Nephron (organoid): ENCODE measurements at regions not wholly inside any gene's neighbourhood (a gene's known extent, or its start where the extent isn't known, plus 50 kb on each side); places are given as distances from the start of the nearest gene placed in this dataset.

Experiments
- H3K27ac Mint-ChIP-seq, 3 experiments: 2 replicates each; pipeline ENCODE4 v1.8.0; 2020; ENCODE audit warnings: mixed read lengths in 3 of 3, mild to moderate bottlenecking in 2 of 3, moderate library complexity in 1 of 3
- H3K27me3 Mint-ChIP-seq: 2 replicates; pipeline ENCODE4 v1.8.0; 2021; ENCODE audit warnings: low read depth, mild to moderate bottlenecking, moderate library complexity, mixed read lengths
- H3K36me3 Mint-ChIP-seq: 2 replicates; pipeline ENCODE4 v1.8.0; 2020; ENCODE audit warnings: low read depth, mixed read lengths
- H3K4me1 Mint-ChIP-seq: 2 replicates; pipeline ENCODE4 v1.8.0; 2020; ENCODE audit warnings: mixed read lengths
- H3K4me3 Mint-ChIP-seq, 3 experiments: 2 replicates each; pipeline ENCODE4 v1.8.0; 2020; ENCODE audit warnings: mild to moderate bottlenecking in 3 of 3, mixed read lengths in 3 of 3, moderate library complexity in 2 of 3
- H3K9me3 Mint-ChIP-seq: 2 replicates; pipeline ENCODE4 v1.8.0; 2020; ENCODE audit warnings: mixed read lengths
- TF ChIP-seq, protein P1 (sequence below), 3 experiments: fragments of 200-600 bp; sonication (generic); IDR thresholded peaks; one replicate each; pipeline ENCODE4 v1.5.0; 2021; ENCODE audit warnings: antibody characterized with exemption in 3 of 3; ENCODE audit not compliant: unreplicated experiment in 3 of 3

DNA sequence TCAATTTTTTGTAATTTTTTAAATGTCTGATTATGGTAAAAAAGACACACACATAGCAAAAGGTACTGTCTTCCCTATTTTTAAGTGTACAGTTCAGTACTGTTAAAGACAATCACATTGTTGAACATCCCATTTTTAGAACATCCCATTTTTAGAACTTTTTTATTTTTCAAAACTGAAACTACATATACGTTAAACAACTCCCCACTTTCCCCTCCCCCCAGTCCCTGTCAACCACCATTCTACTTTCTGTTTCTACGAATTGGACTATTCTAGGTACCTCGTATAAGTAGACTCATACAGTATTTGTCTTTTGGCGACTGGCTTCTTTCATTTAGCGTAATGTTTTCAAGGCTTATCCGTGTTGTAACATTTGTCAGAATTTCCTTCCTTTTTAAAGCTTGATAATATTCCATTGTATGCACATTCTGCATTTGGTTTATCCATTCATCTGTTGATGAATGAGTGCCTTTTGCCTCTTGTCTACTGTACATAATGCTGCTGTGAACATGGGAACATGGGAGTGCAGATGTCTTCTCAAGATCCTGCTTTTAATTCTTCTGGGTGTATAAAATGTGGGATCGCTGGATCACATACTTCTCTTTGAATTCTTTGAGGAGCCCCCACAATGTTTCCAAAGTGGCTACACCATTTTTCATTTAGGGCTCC lies 154.0 kb downstream of the PIK3R1 start:
- H3K27ac Mint-ChIP-seq, result no peak overlapping the region
- peaks cover 5% of the 10 kb centered on the region for H3K36me3 Mint-ChIP-seq
- peaks cover 4% of the 10 kb centered on the region for H3K27me3 Mint-ChIP-seq
- H3K9me3 Mint-ChIP-seq, result peaks cover 9% of the 10 kb centered on the region
- TF ChIP-seq, protein P1, sequence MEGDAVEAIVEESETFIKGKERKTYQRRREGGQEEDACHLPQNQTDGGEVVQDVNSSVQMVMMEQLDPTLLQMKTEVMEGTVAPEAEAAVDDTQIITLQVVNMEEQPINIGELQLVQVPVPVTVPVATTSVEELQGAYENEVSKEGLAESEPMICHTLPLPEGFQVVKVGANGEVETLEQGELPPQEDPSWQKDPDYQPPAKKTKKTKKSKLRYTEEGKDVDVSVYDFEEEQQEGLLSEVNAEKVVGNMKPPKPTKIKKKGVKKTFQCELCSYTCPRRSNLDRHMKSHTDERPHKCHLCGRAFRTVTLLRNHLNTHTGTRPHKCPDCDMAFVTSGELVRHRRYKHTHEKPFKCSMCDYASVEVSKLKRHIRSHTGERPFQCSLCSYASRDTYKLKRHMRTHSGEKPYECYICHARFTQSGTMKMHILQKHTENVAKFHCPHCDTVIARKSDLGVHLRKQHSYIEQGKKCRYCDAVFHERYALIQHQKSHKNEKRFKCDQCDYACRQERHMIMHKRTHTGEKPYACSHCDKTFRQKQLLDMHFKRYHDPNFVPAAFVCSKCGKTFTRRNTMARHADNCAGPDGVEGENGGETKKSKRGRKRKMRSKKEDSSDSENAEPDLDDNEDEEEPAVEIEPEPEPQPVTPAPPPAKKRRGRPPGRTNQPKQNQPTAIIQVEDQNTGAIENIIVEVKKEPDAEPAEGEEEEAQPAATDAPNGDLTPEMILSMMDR (IDR thresholded peaks at IDR 0.05; ENCODE audit: unreplicated experiment in 3 of 3), result no peak
- no peak overlapping the region for H3K4me3 Mint-ChIP-seq
- peaks cover 6% of the 10 kb centered on the region for H3K4me1 Mint-ChIP-seq

DNA sequence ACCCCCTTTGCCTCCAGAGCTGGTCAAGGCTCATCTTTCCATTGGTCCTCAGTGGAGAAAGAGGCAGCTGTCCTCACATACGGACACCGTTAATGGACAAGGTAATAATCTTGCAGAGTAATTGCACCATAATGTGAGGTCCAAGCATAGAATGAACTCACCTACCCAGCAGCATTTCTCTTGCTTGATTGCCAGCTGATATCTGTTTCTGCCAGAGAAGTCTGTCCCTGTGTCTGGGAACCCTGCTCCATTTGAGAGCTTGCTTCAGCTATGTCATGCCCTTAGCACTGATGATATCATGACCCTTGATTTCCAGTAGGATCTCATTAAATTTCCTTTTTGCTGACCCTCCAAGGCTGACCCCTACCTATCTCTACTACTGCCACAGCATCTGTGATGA lies 154.6 kb downstream of the PIK3R1 start:
- Mint-ChIP-seq H3K4me3 (no peak overlapping the region), H3K27me3 (peaks cover 4% of the 10 kb centered on the region), H3K36me3 (peaks cover 5% of the 10 kb centered on the region), H3K27ac (no peak overlapping the region), H3K4me1 (peaks cover 12% of the 10 kb centered on the region), H3K9me3 (peaks cover 9% of the 10 kb centered on the region)
- TF ChIP-seq, protein P1 (IDR thresholded peaks at IDR 0.05; ENCODE audit: unreplicated experiment in 3 of 3), result no peak

DNA sequence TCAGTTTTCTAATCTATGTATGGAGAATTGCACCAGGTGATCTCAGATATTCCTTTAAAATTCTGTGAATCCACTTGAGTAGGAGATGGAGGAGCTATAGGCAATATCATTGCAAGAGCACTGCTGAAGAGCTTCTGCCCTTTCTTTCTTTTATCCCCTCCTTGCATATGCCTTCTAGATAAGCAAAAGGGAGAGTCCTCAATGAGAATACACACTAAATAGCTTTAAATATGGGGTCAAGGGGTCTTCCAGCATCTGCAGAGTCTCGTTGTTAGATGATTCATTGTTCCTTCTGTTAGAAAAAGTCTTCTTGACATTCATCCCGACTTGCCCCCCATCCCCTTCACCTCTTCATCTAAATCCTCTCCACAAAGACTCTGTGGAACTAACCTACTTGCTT lies 156.1 kb downstream of the PIK3R1 start:
- peaks cover 23% of the 10 kb centered on the region for H3K4me1 Mint-ChIP-seq
- no peak overlapping the region for H3K4me3 Mint-ChIP-seq
- H3K9me3 Mint-ChIP-seq, result peaks cover 9% of the 10 kb centered on the region
- H3K36me3 Mint-ChIP-seq, result peaks cover 5% of the 10 kb centered on the region
- no peak overlapping the region for H3K27ac Mint-ChIP-seq
- H3K27me3 Mint-ChIP-seq, result peaks cover 4% of the 10 kb centered on the region
- TF ChIP-seq, protein P1 (IDR thresholded peaks at IDR 0.05; ENCODE audit: unreplicated experiment in 3 of 3), result no peak

DNA sequence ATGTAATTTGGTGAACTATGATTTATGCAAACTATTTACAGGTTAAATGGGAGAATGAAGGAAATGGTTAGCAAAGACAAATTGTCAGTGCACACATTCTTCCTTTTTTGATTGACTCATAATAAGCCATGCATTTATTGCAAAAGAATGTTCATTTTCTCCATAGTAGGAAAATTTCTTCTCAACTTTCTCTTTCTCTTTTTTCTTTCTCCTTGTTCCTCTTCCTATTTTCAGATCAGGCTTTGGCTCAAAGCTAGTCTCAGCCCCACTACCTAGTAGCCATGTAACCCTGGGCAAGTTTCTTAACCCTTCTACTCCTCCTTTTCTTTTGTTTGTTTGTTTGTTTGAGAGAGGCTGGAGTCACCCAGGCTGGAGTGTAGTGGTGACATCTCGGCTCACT lies 156.6 kb downstream of the PIK3R1 start:
- H3K27me3 Mint-ChIP-seq, result peaks cover 4% of the 10 kb centered on the region
- H3K4me1 Mint-ChIP-seq, result peaks cover 28% of the 10 kb centered on the region
- no peak overlapping the region for H3K4me3 Mint-ChIP-seq
- no peak overlapping the region for H3K27ac Mint-ChIP-seq
- H3K36me3 Mint-ChIP-seq, result peaks cover 5% of the 10 kb centered on the region
- TF ChIP-seq, protein P1 (IDR thresholded peaks at IDR 0.05; ENCODE audit: unreplicated experiment in 3 of 3), result no peak
- H3K9me3 Mint-ChIP-seq, result peaks cover 9% of the 10 kb centered on the region

DNA sequence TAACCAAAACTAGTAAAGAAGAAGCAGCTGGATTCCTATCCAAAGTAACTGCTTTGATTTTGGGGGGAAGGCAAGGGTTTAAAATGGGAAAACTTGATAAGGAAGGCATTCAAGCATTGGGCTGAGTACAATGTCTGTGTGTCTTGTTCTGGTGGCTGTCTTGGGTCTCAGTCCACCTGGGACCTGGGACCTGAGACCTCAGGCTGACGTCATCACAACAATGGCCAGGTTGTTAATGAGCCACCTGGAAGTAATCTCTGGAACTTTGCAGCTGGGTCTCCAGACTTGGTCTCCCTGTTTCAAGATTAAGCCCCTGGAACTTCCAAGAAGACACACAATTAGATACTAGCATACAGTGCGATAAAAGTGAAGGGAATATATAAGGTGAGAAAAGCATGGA lies 157.5 kb downstream of the PIK3R1 start:
- Mint-ChIP-seq H3K36me3 (peaks cover 5% of the 10 kb centered on the region), H3K9me3 (peaks cover 9% of the 10 kb centered on the region), H3K27ac (no peak overlapping the region), H3K4me3 (no peak overlapping the region), H3K27me3 (peaks cover 4% of the 10 kb centered on the region), H3K4me1 (peaks cover 33% of the 10 kb centered on the region)
- TF ChIP-seq, protein P1 (IDR thresholded peaks at IDR 0.05; ENCODE audit: unreplicated experiment in 3 of 3), result no peak
